GDM1 (cell line): ENCODE measurements at regions not wholly inside any gene's neighbourhood (a gene's known extent, or its start where the extent isn't known, plus 50 kb on each side); places are given as distances from the start of the nearest gene placed in this dataset.
"Not testable (repeated sequence)": the region's sequence is repeated elsewhere in the genome, so short reads cannot be mapped to it uniquely, and the experiment has no call there.

Experiments
- DNase-seq: peaks from one replicate; lab custom pipeline; 2025; lab: John Stamatoyannopoulos, UW

DNA sequence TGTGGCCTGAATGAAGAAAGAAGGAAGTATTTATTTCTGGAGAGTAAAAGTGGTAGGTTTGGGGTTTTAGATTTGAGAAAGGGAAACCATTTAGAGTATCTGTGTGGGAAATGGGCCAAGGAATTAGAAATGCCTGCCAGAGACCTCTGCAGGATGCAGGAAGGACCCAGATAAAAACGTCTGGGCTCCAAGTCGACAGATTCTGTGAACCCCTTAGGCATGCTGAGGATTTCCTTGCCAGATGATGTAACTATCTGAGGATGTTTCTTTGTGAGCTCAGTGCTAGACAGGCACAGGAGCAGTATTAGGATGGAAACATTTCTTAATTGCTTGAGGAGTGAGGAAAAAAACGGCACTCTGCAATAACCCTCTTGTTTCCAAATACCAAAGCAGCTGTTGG, 251.8 kb upstream of the DMRT1 start:
- DNase-seq, result peak; percentile 6

DNA sequence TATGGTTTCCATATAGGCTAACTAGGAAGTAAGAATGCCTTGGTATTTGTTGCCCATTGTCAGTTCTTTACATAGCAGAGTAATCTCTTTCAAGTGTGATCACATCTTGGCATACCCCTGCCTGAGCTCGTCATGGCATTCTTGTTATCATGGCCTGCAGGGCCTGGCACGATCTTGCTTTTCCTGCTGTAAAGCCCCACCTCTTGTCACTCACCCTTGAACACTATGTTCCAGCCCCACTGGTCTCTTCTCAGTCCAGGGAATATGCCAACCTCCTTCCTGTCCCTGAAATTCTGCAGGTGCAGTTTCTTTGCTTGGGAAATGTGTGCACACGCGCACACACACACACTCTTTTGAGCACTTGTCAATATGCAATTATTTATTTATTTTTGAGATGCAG, 250.2 kb upstream of the DMRT1 start:
- DNase-seq, result no peak

DNA sequence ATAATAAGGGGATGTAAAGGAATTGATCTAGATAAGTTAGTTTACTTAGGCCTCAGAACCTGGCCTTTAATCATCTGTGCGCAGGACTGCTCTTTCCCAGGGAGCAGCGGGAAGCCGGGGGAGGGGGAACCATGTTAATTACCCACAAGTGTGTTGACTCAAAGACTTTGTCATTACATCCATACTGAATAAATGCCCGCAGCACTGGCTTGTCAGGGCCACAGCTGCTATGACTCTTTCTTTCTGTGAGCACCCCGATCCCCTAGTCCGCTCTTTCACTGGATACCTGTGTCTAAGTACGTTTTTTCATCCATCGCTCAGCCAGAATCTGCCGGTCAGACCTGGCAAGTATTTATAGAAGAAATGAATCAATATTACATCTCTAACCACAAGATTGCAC, 249.3 kb upstream of the DMRT1 start:
- DNase-seq, result no peak

DNA sequence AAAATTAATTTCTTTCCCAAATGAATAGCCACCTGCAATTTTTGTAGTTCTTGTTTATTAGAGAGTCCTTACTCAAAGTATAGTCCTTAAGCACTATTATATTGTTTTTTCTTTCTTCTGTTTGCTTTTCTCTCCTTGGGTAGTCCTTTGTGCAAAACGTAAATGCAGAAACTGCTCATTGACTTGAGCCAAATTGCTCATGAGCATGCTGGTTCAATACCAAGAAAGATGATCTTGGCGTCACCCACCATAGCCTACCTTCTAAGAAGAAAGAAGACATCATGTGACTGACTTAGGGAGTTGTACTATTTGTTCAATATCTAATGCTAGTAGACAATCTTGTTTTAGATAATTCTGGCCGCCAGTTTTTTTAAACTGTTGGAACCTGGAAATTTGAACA, 248.8 kb upstream of the DMRT1 start:
- no peak for DNase-seq

DNA sequence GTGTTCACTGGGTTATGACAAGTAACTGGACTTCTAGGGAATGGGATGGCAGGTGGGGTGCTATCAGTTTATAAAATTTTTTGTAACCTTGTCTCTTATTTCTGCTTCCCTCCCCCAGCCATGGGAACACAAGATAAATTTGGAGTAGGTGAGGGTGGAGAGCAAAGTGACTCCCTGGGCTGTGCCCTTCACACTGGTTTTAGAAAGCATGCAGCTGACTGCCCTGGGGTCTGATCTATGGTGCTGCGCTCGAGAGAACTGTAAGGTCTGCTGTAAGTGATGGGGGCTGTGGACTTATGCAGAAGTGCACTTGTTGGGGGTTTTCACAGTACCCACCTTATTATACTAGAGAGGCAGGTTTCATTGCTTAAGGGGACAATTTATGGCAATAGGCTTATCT, 247.7 kb upstream of the DMRT1 start:
- no peak for DNase-seq

DNA sequence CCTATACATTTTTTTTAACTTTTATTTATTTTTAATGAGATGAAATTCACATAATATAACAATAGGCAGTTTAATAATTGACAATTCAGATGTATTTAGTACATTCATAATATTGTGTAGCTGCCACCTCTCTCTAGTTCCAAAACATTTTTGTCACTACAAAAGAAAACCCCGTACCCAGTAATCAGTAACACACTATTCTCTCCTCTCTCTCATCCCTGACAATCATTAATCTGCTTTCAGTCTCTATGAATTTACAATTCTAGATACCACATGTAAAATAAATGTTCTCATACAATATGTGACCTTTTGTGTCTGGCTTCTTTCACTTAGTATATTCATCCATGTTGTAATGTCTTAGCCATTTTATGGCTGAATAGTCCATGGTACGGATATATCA, 244.8 kb upstream of the DMRT1 start:
- DNase-seq, result no peak

DNA sequence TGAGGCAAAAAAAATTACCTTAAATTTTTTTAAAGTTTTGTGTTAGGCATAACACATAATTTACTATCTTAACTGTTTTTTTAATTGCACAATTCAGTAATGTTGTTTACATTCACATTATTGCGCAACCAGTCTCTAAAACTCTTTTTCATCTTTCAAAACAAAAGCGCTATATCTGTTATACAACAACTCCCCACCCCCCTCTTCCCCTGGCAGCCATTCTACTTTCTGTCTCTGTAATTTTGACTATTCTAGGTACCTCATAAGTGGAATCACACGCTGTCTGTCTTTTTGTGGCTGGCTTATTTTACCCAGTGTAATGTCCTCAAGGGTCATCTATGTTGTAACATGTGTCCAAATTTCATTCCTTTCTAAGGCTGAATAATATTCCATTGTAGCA, 241.5 kb upstream of the DMRT1 start:
- no peak for DNase-seq

DNA sequence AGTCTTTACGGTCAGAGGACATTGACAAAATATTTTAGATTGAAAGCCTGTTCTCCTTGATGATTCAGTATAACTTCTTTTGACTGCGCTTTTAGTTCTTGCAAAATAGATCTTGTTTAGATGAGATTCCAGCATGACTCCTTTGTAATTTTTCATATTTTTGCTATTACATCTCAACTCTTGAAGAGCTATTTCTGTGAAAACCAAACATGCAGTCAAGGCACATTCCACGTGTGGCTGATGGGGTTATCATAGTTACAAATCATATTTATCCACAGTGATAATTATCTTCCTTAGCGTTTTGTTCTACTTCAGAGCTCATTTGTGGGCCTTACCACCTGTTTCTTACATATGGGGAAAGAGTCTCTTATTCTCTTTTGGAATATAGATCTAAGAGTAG, 238.8 kb upstream of the DMRT1 start:
- no peak for DNase-seq

DNA sequence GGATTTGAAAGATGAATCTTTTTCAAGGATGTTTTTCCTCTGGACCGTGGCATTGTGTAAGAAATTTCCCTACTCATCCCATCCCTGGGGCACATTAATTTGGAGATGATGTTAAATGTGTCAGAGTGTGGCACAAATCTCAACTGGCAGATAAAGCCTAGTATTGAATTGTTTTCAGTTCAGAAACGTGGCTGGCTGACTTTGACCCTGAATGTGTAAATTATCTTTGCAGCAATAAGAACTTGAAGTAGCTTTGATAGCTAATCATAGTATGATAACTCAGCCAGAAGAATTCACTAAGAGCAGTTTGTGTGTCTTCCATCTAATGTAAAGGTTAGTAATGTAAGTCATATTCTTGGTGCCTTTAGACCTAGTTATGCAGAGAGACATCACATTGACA, 238.4 kb upstream of the DMRT1 start:
- DNase-seq, result no peak

DNA sequence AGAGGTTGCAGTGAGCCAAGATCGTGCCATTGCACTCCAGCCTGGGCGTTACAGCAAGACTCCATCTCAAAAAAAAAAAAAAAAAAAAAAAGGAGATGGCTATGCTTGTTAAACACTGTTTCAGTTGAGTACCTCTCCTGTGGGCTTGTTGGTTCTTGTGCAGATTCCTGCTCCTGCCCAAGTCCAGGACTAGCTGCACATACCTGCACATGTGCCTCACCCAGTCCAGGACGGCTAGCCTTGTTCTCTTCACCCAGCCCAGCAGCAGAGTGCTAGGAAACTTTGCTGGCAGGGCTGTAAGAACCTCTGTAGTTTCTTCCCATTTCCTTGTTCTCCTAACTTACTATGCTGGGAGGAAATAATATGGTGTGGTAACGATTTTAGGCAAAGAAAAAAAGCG, 234.1 kb upstream of the DMRT1 start:
- no peak for DNase-seq

DNA sequence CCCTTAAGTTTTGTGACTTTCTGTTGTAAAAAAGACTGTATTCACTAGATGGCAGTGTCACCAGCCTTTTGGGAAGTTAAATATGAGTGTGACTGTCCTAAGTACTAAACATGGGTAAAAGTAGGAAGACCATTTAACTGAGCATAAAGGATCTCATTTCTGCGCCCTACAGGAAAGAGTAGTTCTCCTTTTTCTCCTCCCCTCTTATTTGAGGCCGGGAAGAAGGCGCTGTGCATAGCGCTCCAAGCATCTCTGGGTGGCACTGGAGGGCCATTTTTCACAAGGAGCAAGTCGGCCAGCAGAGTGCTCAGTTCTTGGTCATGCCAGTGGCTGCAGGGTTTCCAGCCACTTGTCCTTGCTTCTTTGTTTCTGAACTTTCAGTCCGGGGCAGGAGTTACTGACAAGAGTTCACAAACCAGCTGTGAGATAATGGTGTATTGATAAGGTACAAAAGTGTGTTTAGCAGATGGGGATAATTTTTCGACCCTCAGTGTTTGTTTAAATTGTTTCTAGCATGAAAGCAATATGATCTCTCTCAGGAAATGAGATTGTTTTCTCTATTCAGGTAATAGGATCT, 227.6 kb upstream of the DMRT1 start:
- DNase-seq, result peak; percentile 70

DNA sequence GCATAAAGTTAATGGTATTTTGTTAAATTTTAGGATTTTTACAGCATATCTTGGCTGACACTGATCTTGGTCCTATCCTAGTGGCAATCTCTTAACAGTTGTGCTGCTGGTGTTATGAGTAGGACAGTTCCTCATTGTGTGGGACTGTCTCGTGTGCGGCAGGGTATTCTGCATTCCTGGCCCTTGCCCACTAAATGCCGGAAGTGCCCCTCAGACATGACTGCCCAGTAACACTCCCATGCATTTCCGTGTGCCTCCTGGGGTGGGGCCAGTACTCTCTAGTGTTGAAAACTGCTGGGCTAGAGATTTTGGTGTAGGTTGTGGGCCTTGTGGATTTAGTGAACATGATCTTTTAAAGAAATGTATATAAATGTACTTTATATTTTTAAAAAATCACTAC, 227.1 kb upstream of the DMRT1 start:
- DNase-seq, result no peak

DNA sequence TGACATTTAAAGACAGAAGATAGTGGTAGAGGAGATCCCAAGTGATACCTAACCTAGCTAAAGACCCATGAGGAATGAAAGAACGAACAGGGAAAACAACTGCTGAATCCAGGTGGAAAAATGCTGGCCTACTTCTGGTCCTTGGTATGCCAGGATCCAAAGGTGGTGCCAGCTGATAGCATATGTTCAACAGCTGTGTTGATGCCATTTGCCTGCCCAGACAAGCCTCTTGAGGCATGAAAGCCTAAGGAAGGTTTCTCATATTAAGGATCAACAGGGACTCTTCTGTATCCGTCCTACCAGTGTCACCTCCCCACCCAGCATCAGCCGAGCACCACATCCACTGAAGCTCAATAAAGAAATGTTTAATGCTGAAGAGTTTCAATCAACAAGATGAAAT, 225.7 kb upstream of the DMRT1 start:
- no peak for DNase-seq

DNA sequence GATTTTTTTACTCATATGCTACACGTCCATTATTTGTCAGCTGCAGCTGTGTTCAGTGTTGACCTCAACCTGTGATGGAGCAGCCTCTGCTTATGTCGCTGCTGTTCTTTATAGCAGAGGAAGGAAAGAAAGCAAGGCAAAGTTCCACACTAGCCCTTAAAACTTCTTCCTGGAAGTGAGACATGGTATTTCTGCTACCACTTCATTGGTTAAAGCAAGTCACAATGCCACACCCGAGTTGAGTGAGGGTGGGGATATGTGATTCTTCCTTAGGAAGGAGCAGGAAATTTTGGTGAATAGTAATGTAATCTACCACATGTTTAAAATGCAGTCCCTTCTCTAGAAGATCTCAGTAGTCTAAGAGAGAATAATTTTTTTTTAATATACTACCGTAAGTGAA, 224.8 kb upstream of the DMRT1 start:
- no peak for DNase-seq

DNA sequence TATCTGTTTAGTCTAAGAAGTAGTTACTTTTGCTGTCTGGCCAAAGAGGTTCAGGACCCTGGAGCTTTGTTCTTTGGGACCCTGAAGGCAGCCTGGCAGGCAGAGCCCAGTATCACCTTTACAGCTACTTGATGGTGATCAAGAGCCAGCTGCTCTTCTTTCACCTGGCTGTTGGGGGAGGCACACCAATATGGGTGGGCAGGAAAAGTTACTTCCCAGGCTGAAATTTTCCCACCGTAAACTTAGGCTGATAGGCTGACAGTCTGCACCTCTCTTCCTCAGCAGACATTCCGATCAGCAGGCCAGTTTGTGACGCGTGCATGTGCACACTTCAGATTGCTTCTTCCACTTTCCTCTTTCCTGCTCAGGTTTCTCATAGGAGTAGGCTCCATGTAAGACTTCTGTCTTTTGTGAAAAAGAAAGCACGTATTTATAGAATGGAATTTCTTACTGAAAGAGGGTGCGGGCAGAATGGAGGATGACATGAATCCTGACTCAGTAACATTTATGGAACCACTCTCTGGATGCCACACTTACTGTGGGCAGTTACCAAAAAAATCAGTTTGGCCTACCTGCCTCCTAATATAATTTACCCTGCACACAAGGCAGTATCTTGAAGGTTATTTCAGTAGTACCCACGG, 223.9 kb upstream of the DMRT1 start:
- DNase-seq, result no peak

DNA sequence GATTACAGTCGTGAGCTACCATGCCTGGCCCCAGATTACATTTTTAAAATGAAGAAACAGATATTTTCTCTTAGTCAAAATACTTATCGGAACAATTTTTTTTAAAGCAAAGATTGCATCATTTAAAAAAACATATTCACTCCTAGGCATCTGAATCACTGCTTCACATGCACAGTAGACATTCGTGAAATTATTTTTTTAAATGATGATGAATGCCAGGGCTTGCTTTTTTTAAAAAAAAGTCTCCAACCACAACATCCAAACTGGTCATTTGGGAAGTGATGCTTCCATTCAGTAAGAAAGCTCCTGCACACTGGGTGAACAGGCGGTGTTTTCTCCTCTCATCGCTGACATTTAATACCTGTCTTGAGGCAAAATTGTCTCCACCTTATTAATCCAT, 223.0 kb upstream of the DMRT1 start:
- no peak for DNase-seq

DNA sequence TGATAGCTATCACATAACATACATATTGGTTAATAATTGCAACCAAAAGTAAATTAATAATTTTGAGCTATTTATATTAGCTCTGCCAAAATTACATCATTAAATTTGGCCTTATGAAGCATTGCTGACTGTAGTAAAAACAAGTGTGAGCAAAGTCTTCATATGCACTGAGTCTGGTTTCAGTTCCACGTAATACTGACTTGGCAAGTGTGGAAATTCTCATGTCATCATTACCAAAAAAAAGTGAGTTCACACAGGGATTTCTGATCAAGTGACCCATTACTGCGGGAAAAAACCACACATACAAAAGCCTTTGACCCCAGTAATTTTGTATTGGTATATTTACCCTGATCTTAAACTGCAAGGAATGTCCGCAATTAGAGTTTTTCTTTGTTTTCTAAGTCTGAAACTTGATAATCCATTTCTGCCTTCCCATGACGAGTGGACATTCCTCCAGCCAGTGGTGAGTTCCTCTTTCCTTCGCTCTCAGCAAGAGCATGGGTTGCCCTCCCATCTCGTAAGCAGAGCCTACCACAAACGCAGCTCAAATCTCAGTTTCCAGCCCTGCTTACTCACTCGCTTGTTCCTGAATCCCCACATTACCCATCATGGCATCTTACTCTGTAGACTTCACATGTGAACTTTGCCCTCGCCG, 220.2 kb upstream of the DMRT1 start:
- DNase-seq, result no peak

DNA sequence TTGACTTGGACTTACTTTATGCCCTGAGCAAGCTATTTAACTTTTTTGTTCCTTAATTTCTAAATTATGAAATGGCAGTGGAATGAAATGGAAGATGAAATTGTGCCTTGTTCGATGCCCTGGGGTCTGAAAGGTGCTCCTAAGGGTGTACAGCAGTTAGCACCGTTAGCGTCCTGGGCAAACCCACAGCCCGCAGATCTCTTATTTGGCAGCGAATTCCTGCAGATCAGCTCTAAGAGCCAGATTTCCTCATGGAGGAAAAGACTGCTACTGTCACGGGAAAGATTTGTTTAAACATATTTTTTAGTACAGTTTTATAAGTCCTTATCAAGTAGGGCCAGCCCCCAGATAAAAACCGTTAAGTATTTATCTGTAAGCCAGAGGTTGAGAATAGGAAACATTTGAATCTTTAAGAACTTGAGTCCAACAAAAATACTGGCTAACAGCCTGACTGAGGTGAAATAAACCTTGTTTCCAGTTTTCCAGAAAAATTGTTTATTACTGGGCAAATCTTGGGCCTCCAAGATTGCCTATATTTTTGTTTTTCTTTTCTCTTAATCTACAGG, 216.5 kb upstream of the DMRT1 start:
- no peak for DNase-seq

DNA sequence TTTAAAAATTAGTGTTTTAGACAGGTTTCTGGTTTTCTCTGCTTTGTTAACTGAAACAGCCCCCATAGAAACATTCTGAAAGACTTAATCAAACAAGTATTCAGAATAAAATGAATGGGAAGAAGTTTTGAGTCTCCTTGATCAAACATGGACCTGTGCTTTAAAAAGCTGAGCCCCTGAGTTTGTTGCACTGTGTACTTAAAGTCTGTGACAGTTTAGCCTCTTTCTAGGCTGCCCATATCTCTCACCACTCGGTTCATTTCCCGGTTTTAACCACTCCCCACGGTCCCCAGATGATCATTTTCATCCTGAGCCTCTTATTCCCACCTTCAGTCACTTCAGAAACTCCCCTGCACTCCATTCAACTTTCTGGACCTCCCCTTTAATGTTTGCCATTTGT, 215.9 kb upstream of the DMRT1 start:
- DNase-seq, result no peak

DNA sequence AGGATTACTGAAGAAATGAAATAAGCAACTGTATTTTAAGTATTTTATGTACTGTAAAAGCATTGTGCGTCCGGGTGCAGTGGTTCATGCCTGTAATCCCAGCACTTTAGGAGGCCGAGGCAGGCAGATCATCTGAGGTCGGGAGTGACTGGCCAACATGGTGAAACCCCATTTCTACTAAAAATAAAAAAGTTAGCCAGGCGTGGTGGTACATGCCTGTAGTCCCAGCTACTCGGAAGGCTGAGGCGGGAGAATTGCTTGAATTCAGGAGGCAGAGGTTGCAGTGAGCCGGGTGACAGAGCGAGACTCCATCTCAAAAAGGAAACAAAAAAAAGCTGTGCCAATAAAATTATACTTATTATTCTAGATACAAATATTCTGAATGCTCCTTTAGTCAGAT, 215.4 kb upstream of the DMRT1 start:
- DNase-seq, result not testable (repeated sequence)

DNA sequence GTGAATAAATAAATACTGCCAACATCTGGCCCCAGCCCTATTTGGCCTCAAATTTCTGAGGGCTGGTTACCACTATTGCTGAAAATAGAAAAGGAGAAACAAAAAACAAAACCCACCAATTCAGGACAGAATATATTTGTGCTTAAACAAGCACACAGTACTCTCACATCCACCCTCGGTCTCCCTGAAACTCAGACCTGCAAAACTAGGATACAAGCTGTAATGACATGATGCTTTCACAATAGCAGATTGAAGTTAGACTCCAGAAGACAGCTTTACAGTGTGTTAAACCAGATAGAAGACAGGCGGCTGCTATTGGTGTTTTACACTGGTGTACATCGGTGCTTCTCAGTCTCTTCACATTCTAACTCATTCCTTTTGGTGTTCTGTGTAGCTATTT, 214.9 kb upstream of the DMRT1 start:
- no peak for DNase-seq

DNA sequence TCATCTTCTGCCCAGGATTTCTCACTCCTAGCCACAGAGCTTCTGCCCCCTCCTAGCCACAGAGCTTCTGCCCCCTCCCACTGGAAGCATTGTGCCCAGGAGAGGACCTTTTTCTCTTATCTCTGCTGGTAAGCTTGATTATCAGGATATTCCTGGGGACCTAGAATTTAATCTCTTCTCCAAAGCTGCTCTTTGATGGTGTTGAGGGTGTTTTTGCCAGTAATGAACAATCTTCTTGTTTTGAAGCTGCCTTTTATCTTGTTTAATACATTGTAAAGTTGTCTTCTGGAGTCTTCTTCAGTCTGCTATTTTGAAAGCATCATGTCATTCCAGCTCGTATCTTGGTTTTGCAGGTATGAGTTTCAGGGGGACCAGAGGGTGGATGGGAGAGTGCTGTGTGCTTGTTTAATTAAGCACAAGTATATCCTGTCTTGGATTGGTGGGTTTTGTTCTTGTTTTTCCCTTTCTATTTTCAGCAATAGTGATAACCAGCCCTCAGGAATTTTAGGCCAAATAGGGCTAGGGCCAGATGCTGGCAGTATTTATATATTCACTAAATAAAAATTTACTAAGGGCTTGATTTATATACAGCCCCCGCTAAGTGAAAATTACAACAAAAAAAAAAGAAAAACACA, 214.0 kb upstream of the DMRT1 start:
- no peak for DNase-seq

DNA sequence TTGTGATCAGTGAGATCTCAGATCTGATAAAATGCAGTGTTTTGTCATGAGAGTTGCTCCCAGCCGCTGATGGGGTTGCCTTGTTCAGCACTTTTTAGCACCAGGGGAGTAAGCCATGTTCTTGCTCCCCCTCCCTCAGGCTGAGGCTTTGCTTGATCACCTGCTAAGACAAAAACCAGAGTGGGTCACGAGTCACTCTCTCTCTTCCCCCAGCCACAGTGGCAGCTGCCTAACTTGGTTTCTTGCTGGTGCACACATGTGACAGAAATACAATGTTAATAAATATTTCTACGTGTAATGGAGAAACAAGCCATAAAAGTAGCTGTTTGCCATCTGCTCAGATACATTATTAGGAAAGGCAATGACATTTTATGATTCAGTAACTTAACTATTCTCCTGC, 212.4 kb upstream of the DMRT1 start:
- no peak for DNase-seq
